Nephron (organoid): ENCODE measurements at regions not wholly inside any gene's neighbourhood (a gene's known extent, or its start where the extent isn't known, plus 50 kb on each side); places are given as distances from the start of the nearest gene placed in this dataset.

ENCODE experiments used
- H3K27ac Mint-ChIP-seq, 3 experiments: 2 replicates each; pipeline ENCODE4 v1.8.0; 2020; ENCODE audit warnings: mixed read lengths in 3 of 3, mild to moderate bottlenecking in 2 of 3, moderate library complexity in 1 of 3
- H3K27me3 Mint-ChIP-seq: 2 replicates; pipeline ENCODE4 v1.8.0; 2021; ENCODE audit warnings: low read depth, mild to moderate bottlenecking, moderate library complexity, mixed read lengths
- H3K36me3 Mint-ChIP-seq: 2 replicates; pipeline ENCODE4 v1.8.0; 2020; ENCODE audit warnings: low read depth, mixed read lengths
- H3K4me1 Mint-ChIP-seq: 2 replicates; pipeline ENCODE4 v1.8.0; 2020; ENCODE audit warnings: mixed read lengths
- H3K4me3 Mint-ChIP-seq, 3 experiments: 2 replicates each; pipeline ENCODE4 v1.8.0; 2020; ENCODE audit warnings: mild to moderate bottlenecking in 3 of 3, mixed read lengths in 3 of 3, moderate library complexity in 2 of 3
- H3K9me3 Mint-ChIP-seq: 2 replicates; pipeline ENCODE4 v1.8.0; 2020; ENCODE audit warnings: mixed read lengths
- TF ChIP-seq, protein P1 (sequence below), 3 experiments: fragments of 200-600 bp; sonication (generic); IDR thresholded peaks; one replicate each; pipeline ENCODE4 v1.5.0; 2021; ENCODE audit warnings: antibody characterized with exemption in 3 of 3; ENCODE audit not compliant: unreplicated experiment in 3 of 3

DNA sequence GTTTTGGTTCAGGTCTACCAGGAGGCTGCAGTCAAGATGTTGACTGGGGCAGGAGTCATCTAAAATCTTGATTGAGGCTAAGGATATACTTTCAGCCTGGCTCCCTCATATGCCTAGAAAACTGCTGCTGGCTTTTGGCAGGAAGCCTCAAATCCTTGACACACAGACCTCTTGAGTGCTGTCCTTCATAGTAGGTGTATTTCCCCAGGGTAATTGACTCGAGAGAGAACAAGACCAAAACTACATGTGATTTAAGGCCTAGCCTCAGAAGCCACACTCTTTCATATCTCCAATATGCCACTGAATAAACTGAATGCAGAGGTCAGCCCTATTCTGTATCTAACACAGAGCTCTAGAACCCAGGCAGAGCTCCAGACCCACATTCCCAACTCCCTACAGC, 402.3 kb upstream of the ADAMTS16 start:
- Mint-ChIP-seq H3K4me3 (no peak overlapping the region), H3K27ac (no peak overlapping the region), H3K27me3 (peaks cover 9% of the 10 kb centered on the region), H3K4me1 (peaks cover 23% of the 10 kb centered on the region), H3K36me3 (no peaks in the 10 kb centered on the region), H3K9me3 (no peaks in the 10 kb centered on the region)
- TF ChIP-seq, protein P1, sequence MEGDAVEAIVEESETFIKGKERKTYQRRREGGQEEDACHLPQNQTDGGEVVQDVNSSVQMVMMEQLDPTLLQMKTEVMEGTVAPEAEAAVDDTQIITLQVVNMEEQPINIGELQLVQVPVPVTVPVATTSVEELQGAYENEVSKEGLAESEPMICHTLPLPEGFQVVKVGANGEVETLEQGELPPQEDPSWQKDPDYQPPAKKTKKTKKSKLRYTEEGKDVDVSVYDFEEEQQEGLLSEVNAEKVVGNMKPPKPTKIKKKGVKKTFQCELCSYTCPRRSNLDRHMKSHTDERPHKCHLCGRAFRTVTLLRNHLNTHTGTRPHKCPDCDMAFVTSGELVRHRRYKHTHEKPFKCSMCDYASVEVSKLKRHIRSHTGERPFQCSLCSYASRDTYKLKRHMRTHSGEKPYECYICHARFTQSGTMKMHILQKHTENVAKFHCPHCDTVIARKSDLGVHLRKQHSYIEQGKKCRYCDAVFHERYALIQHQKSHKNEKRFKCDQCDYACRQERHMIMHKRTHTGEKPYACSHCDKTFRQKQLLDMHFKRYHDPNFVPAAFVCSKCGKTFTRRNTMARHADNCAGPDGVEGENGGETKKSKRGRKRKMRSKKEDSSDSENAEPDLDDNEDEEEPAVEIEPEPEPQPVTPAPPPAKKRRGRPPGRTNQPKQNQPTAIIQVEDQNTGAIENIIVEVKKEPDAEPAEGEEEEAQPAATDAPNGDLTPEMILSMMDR (IDR thresholded peaks at IDR 0.05; ENCODE audit: unreplicated experiment in 3 of 3): no peak

DNA sequence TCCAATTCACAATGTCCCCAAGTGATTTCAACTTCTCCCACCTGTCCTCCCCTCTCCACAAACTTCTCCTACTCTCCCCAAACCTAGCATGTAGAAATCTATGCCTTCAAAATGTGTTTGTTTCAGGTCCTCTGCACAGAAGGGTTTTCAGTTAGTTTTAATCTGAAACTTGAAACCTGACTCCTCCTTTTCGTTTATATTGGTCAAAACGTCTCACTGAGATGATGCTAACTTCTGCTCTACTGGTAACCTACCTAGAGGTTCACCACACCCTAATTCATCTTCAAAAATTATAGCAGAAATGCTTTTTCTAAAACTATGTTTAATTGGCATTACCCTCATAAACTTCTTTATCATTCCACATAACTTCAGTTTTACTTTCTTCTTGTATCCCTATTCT, 401.8 kb upstream of the ADAMTS16 start:
- Mint-ChIP-seq H3K9me3 (peaks cover 2% of the 10 kb centered on the region), H3K27ac (no peak overlapping the region), H3K36me3 (no peaks in the 10 kb centered on the region), H3K4me3 (no peak overlapping the region), H3K4me1 (peaks cover 18% of the 10 kb centered on the region), H3K27me3 (peaks cover 9% of the 10 kb centered on the region)
- TF ChIP-seq, protein P1 (IDR thresholded peaks at IDR 0.05; ENCODE audit: unreplicated experiment in 3 of 3): no peak

- Mint-ChIP-seq H3K27ac (no peak overlapping the region), H3K36me3 (no peaks in the 10 kb centered on the region), H3K9me3 (peaks cover 16% of the 10 kb centered on the region), H3K4me1 (peaks cover 6% of the 10 kb centered on the region), H3K4me3 (no peak overlapping the region), H3K27me3 (peaks cover 7% of the 10 kb centered on the region)
- TF ChIP-seq, protein P1 (IDR thresholded peaks at IDR 0.05; ENCODE audit: unreplicated experiment in 3 of 3): no peak
These were observed 400.0 kb upstream of the ADAMTS16 start for GRCh38 chr5:4740156-4740555.

GRCh38 chr5:4758550-4758949, 381.6 kb upstream of the ADAMTS16 start:
- H3K4me3 Mint-ChIP-seq: no peak overlapping the region
- no peaks in the 10 kb centered on the region for H3K27me3 Mint-ChIP-seq
- no peaks in the 10 kb centered on the region for H3K4me1 Mint-ChIP-seq
- H3K9me3 Mint-ChIP-seq: peaks cover 3% of the 10 kb centered on the region
- TF ChIP-seq, protein P1 (IDR thresholded peaks at IDR 0.05; ENCODE audit: unreplicated experiment in 3 of 3): no peak
- H3K36me3 Mint-ChIP-seq: no peaks in the 10 kb centered on the region
- H3K27ac Mint-ChIP-seq: no peak overlapping the region

- H3K36me3 Mint-ChIP-seq: no peaks in the 10 kb centered on the region
- H3K4me3 Mint-ChIP-seq: no peak overlapping the region
- TF ChIP-seq, protein P1 (IDR thresholded peaks at IDR 0.05; ENCODE audit: unreplicated experiment in 3 of 3): no peak
- peaks cover 3% of the 10 kb centered on the region for H3K9me3 Mint-ChIP-seq
- H3K27ac Mint-ChIP-seq: no peak overlapping the region
- H3K4me1 Mint-ChIP-seq: no peaks in the 10 kb centered on the region
- H3K27me3 Mint-ChIP-seq: no peaks in the 10 kb centered on the region
These were observed 381.1 kb upstream of the ADAMTS16 start for GRCh38 chr5:4758996-4759395.

GRCh38 chr5:4762316-4762715, 377.8 kb upstream of the ADAMTS16 start:
- Mint-ChIP-seq H3K9me3 (peaks cover 9% of the 10 kb centered on the region), H3K27ac (no peak overlapping the region), H3K4me3 (no peak overlapping the region), H3K36me3 (no peaks in the 10 kb centered on the region), H3K4me1 (no peaks in the 10 kb centered on the region), H3K27me3 (no peaks in the 10 kb centered on the region)
- TF ChIP-seq, protein P1 (IDR thresholded peaks at IDR 0.05; ENCODE audit: unreplicated experiment in 3 of 3): no peak
